GM13976 (cell line): ENCODE measurements at regions not wholly inside any gene's neighbourhood (a gene's known extent, or its start where the extent isn't known, plus 50 kb on each side); places are given as distances from the start of the nearest gene placed in this dataset.
"Not testable (repeated sequence)": the region's sequence is repeated elsewhere in the genome, so short reads cannot be mapped to it uniquely, and the experiment has no call there.

Experiments used
- DNase-seq: peaks from one replicate; pipeline ENCODE4 v3.0.0; 2012; ENCODE audit warnings: low spot score
- in situ Hi-C: fragments of 300-500 bp; cut with MboI; formaldehyde crosslinking; loops from one replicate; pipeline ENCODE4 v1.12.0; 2022; ENCODE audit warnings: low sequenced_read_pairs, mixed read lengths, inconsistent platforms; ENCODE audit not compliant: unreplicated experiment
- TF ChIP-seq, protein P1 (sequence below): IDR thresholded peaks from 2 replicates; pipeline ENCODE4 v1.5.1; 2012; ENCODE audit warnings: borderline replicate concordance, mild to moderate bottlenecking; ENCODE audit not compliant: insufficient read depth; ENCODE audit errors: extremely low read depth, missing control alignments, control extremely low read depth

- TF ChIP-seq, protein P1, sequence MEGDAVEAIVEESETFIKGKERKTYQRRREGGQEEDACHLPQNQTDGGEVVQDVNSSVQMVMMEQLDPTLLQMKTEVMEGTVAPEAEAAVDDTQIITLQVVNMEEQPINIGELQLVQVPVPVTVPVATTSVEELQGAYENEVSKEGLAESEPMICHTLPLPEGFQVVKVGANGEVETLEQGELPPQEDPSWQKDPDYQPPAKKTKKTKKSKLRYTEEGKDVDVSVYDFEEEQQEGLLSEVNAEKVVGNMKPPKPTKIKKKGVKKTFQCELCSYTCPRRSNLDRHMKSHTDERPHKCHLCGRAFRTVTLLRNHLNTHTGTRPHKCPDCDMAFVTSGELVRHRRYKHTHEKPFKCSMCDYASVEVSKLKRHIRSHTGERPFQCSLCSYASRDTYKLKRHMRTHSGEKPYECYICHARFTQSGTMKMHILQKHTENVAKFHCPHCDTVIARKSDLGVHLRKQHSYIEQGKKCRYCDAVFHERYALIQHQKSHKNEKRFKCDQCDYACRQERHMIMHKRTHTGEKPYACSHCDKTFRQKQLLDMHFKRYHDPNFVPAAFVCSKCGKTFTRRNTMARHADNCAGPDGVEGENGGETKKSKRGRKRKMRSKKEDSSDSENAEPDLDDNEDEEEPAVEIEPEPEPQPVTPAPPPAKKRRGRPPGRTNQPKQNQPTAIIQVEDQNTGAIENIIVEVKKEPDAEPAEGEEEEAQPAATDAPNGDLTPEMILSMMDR: no peak
- in situ Hi-C loops: no loop called here
- DNase-seq: no peak
These were observed 94.1 kb downstream of the FZD1 start for GRCh38 chr7:91358303-91358702.

GRCh38 chr7:91365097-91365496 is 100.9 kb downstream of the FZD1 start:
- in situ Hi-C loops, DNase-seq: not testable (repeated sequence)

DNA sequence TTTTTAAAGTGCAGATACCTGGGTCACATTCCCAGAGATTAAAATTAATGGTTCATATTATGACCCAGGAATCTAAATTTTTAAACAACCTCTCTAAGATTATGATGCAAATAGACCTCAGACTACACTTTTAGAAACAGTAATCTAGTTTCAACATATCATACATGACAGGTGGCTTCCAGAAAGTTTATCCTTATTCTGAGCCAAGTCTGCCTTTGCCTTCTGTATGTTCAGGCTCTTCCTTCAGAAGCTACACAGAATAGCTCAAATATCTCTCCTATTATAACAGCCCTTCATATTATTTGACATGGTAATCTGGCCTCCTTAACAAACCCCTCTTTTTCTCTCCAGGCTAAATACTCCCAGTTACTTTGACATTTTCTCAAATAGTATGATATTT is 101.9 kb downstream of the FZD1 start:
- TF ChIP-seq, protein P1: no peak
- in situ Hi-C loops: no loop called here
- DNase-seq: no peak

DNA sequence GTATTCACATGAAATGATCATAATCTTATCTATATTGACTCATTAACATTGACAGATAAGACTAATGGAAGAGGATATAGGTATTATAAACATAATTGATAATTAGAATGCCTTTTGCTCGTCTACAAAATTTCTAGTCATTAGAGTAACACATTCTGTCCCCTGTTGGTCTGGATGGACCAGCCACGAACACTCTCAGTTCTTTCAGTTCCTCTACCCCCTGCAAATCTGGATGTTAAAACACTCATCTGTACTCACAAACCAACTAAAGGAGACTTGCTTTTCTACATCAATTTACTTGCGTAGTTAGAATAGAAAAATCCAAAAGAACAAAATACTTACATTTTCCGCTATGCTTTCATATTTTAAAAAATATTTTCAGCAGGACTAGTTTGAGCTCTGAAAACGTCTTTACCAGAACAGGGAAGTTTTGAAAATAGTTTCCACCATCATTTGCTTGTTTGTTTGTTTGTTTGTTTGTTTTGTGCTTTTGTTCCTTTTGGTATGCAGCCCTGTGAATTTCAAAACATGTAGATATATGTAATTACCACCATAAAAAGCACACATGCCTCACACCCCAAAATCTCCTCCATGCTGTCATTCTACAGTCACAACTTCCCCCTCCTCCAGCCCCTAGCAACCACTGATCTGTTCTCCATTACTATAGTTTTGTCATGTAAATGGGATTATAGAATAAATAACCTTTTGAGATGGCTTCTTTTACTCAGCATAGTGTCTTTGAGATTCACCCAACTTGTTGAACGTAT is 103.8 kb downstream of the FZD1 start:
- in situ Hi-C loops: no loop called here
- DNase-seq: no peak
- TF ChIP-seq, protein P1: no peak

DNA sequence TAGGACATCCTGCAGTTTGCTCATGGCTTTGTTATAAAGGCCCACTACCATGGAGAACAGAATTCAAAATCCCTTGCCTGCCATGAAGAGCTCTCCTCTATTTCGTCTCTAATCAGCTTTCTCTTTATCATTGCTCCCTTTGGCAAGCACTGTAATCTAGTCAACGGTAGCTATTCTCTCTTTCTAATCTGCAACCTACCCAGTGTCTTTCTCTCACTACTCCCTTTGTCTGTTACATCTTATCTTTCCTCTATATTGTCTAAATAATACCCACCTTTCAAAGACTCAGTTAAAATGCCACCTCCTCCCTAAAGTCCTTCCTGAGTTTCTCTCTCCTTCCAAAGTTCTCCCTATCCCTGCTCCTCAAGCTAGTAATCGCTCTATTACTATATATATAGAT is 108.1 kb downstream of the FZD1 start:
- in situ Hi-C loops: no loop called here
- TF ChIP-seq, protein P1: no peak
- no peak for DNase-seq

GRCh38 chr7:91373111-91373800 is 109.0 kb downstream of the FZD1 start:
- TF ChIP-seq, protein P1: no peak
- in situ Hi-C loops: no loop called here
- no peak for DNase-seq

- TF ChIP-seq, protein P1: no peak
- no peak for DNase-seq
- in situ Hi-C loops: no loop called here
These were observed 110.2 kb downstream of the FZD1 start for GRCh38 chr7:91374321-91374989.
